ENCODE measurements at regions not wholly inside any gene's neighbourhood (a gene's known extent, or its start where the extent isn't known, plus 50 kb on each side); places are given as distances from the start of the nearest gene placed in this dataset.
"Not testable (repeated sequence)": the region's sequence is repeated elsewhere in the genome, so short reads cannot be mapped to it uniquely, and the experiment has no call there.

GRCh38 chr7:156039194-156039593 lies 226.9 kb upstream of the SHH start:
- intact Hi-C loops (cut with micrococcal nuclease; ENCODE audit: unreplicated experiment), result no loop called here
- Histone ChIP-seq H3K4me1 (ENCODE audit: insufficient read depth, low read length, poor library complexity, severe bottlenecking) (no peaks in the 10 kb centered on the region), H3K27me3 (replicated peaks; ENCODE audit: insufficient read depth, low read depth, low read length, poor library complexity) (peaks cover 69% of the 10 kb centered on the region), H3K36me3 (ENCODE audit: insufficient read depth, low read length, poor library complexity, severe bottlenecking) (no peaks in the 10 kb centered on the region), H3K27ac (ENCODE audit: low read depth, low read length, poor library complexity, severe bottlenecking) (no peak overlapping the region), H3K9me3 (ENCODE audit: low read depth, low read length, poor library complexity, severe bottlenecking) (no peaks in the 10 kb centered on the region), H3K4me3 (ENCODE audit: low read depth, low read length, poor library complexity, severe bottlenecking) (no peak overlapping the region)
- BruUV-seq (replicated peaks), result no TSS peak
- ChIA-PET POLR2A (ENCODE audit: low non-redundant PET) (no interaction called here), CTCF (no interaction called here)
- no peak for DNase-seq (ENCODE audit: low spot score)
- TF ChIP-seq CTCF (conservative IDR thresholded peaks at IDR 0.05; ENCODE audit: low read depth, low read length), result no peak
- TF ChIP-seq EZH2 (IDR thresholded peaks at IDR 0.05; ENCODE audit: borderline replicate concordance, low read depth, low read length, poor library complexity, severe bottlenecking), result no peak

GRCh38 chr7:156038345-156038744 lies 226.1 kb upstream of the SHH start:
- Histone ChIP-seq H3K9me3 (ENCODE audit: low read depth, low read length, poor library complexity, severe bottlenecking) (no peaks in the 10 kb centered on the region), H3K36me3 (ENCODE audit: insufficient read depth, low read length, poor library complexity, severe bottlenecking) (no peaks in the 10 kb centered on the region), H3K27me3 (replicated peaks; ENCODE audit: insufficient read depth, low read depth, low read length, poor library complexity) (peaks cover 66% of the 10 kb centered on the region), H3K4me1 (ENCODE audit: insufficient read depth, low read length, poor library complexity, severe bottlenecking) (no peaks in the 10 kb centered on the region), H3K4me3 (ENCODE audit: low read depth, low read length, poor library complexity, severe bottlenecking) (no peak overlapping the region), H3K27ac (ENCODE audit: low read depth, low read length, poor library complexity, severe bottlenecking) (no peak overlapping the region)
- ChIA-PET CTCF (no interaction called here), POLR2A (ENCODE audit: low non-redundant PET) (no interaction called here)
- no peak for DNase-seq (ENCODE audit: low spot score)
- TF ChIP-seq CTCF (conservative IDR thresholded peaks at IDR 0.05; ENCODE audit: low read depth, low read length), result no peak
- no peak for TF ChIP-seq EZH2 (IDR thresholded peaks at IDR 0.05; ENCODE audit: borderline replicate concordance, low read depth, low read length, poor library complexity, severe bottlenecking)
- intact Hi-C loops (cut with micrococcal nuclease; ENCODE audit: unreplicated experiment), result no loop called here
- no TSS peak for BruUV-seq (replicated peaks)

- no peaks in the 10 kb centered on the region for H3K4me1 ChIP-seq (ENCODE audit: insufficient read depth, low read length, poor library complexity, severe bottlenecking)
- no peaks in the 10 kb centered on the region for H3K9me3 ChIP-seq (ENCODE audit: low read depth, low read length, poor library complexity, severe bottlenecking)
- POLR2A ChIA-PET (ENCODE audit: low non-redundant PET), result no interaction called here
- TF ChIP-seq CTCF (conservative IDR thresholded peaks at IDR 0.05; ENCODE audit: low read depth, low read length) (no peak), EZH2 (IDR thresholded peaks at IDR 0.05; ENCODE audit: borderline replicate concordance, low read depth, low read length, poor library complexity, severe bottlenecking) (no peak)
- no peak overlapping the region for H3K4me3 ChIP-seq (ENCODE audit: low read depth, low read length, poor library complexity, severe bottlenecking)
- H3K27ac ChIP-seq (ENCODE audit: low read depth, low read length, poor library complexity, severe bottlenecking), result no peak overlapping the region
- CTCF ChIA-PET, result no interaction called here
- no TSS peak for BruUV-seq (replicated peaks)
- no peak for DNase-seq (ENCODE audit: low spot score)
- H3K36me3 ChIP-seq (ENCODE audit: insufficient read depth, low read length, poor library complexity, severe bottlenecking), result no peaks in the 10 kb centered on the region
- intact Hi-C loops (cut with micrococcal nuclease; ENCODE audit: unreplicated experiment), result no loop called here
- H3K27me3 ChIP-seq (replicated peaks; ENCODE audit: insufficient read depth, low read depth, low read length, poor library complexity), result peaks cover 56% of the 10 kb centered on the region
Observed at GRCh38 chr7:156036153-156036552, 223.9 kb upstream of the SHH start.

- H3K27me3 ChIP-seq (replicated peaks; ENCODE audit: insufficient read depth, low read depth, low read length, poor library complexity), result peaks cover 50% of the 10 kb centered on the region
- POLR2A ChIA-PET (ENCODE audit: low non-redundant PET); H3K36me3 ChIP-seq (ENCODE audit: insufficient read depth, low read length, poor library complexity, severe bottlenecking); BruUV-seq (replicated peaks); H3K27ac ChIP-seq (ENCODE audit: low read depth, low read length, poor library complexity, severe bottlenecking); DNase-seq (ENCODE audit: low spot score); CTCF ChIA-PET; H3K4me1 ChIP-seq (ENCODE audit: insufficient read depth, low read length, poor library complexity, severe bottlenecking); intact Hi-C loops (cut with micrococcal nuclease; ENCODE audit: unreplicated experiment); H3K9me3 ChIP-seq (ENCODE audit: low read depth, low read length, poor library complexity, severe bottlenecking); H3K4me3 ChIP-seq (ENCODE audit: low read depth, low read length, poor library complexity, severe bottlenecking): not testable (repeated sequence)
Observed at GRCh38 chr7:156035387-156035786, 223.1 kb upstream of the SHH start.
